ENCODE measurements at regions not wholly inside any gene's neighbourhood (a gene's known extent, or its start where the extent isn't known, plus 50 kb on each side); places are given as distances from the start of the nearest gene placed in this dataset.

- H3K36me3 ChIP-seq (replicated peaks in 1 of 2), result no peaks in the 10 kb centered on the region
- TF ChIP-seq POLR2A (IDR thresholded peaks at IDR 0.05), result no peak
- TF ChIP-seq, protein P1, sequence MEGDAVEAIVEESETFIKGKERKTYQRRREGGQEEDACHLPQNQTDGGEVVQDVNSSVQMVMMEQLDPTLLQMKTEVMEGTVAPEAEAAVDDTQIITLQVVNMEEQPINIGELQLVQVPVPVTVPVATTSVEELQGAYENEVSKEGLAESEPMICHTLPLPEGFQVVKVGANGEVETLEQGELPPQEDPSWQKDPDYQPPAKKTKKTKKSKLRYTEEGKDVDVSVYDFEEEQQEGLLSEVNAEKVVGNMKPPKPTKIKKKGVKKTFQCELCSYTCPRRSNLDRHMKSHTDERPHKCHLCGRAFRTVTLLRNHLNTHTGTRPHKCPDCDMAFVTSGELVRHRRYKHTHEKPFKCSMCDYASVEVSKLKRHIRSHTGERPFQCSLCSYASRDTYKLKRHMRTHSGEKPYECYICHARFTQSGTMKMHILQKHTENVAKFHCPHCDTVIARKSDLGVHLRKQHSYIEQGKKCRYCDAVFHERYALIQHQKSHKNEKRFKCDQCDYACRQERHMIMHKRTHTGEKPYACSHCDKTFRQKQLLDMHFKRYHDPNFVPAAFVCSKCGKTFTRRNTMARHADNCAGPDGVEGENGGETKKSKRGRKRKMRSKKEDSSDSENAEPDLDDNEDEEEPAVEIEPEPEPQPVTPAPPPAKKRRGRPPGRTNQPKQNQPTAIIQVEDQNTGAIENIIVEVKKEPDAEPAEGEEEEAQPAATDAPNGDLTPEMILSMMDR (IDR thresholded peaks at IDR 0.05), result no peak
- no peaks in the 10 kb centered on the region for H3K4me1 ChIP-seq (replicated peaks in 1 of 2)
- no peak overlapping the region for H3K27ac ChIP-seq
- no peak for DNase-seq
- no peaks in the 10 kb centered on the region for H3K9me3 ChIP-seq (replicated peaks in 1 of 3)
- intact Hi-C loops (cut with DNase I), result no loop called here
- no peak overlapping the region for H3K4me3 ChIP-seq
- 51 to 66% (median 56%) methylated on average over 2 of the region's 2 CpGs for WGBS, 4 donors
- no peaks in the 10 kb centered on the region for H3K27me3 ChIP-seq
These were observed 328.0 kb upstream of the POT1 start for GRCh38 chr7:125257617-125258016.

DNA sequence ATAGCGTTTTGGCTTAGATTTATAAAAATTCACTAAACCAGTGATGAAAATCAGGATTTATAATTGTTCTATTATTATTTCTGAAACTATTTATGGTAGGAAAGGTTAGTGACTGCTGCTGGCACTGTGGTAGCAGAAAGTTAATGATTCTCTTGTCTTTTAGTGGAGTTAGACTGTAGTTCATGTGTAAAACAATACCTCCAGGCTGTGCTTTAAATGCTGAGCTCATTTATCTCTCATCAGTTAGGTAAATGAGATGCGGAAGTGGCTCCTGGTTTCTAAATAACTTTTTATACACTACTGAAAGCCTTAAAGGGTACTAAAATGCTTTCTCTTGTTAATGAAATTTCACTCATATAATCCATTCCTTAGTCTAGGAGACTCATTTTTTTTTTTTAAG lies 326.8 kb upstream of the POT1 start:
- no peak for DNase-seq
- no peaks in the 10 kb centered on the region for H3K4me1 ChIP-seq (replicated peaks in 1 of 2)
- 52 to 66% (median 61%) methylated on average over 2 of the region's 2 CpGs for WGBS, 4 donors

DNA sequence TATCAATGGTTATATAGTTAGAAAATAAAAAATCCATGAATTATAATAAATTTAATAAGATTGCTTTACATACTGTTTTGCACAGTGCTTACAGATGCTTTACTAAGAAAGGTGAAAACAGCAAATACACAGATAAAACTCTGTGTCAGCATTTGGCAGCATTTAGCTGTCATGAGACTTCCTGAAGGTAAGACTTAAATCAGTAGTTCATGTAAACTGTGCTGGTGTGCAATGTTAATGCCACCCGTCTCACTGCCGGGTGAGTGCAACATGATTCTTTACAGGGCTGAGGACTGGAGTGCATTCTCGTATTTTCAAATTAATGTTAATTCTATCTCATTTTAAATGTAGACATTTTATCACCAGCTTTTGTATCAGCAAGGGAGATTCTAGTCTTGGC lies 326.2 kb upstream of the POT1 start:
- 57 to 70% (median 63%) methylated on average over 3 of the region's 3 CpGs for WGBS, 4 donors
- intact Hi-C loops (cut with DNase I), result no loop called here
- no peaks in the 10 kb centered on the region for H3K27me3 ChIP-seq
- no peak overlapping the region for H3K4me3 ChIP-seq
- no peaks in the 10 kb centered on the region for H3K9me3 ChIP-seq (replicated peaks in 1 of 3)
- H3K36me3 ChIP-seq (replicated peaks in 1 of 2), result no peaks in the 10 kb centered on the region
- no peaks in the 10 kb centered on the region for H3K4me1 ChIP-seq (replicated peaks in 1 of 2)
- no peak overlapping the region for H3K27ac ChIP-seq
- DNase-seq, result no peak
- TF ChIP-seq POLR2A (IDR thresholded peaks at IDR 0.05), result no peak
- TF ChIP-seq, protein P1 (IDR thresholded peaks at IDR 0.05), result no peak

More for the DNA sequence above, 326.8 kb upstream of the POT1 start:
- no peaks in the 10 kb centered on the region for H3K27me3 ChIP-seq
- no peaks in the 10 kb centered on the region for H3K9me3 ChIP-seq (replicated peaks in 1 of 3)
- intact Hi-C loops (cut with DNase I), result no loop called here
- TF ChIP-seq POLR2A (IDR thresholded peaks at IDR 0.05), result no peak
- TF ChIP-seq, protein P1 (IDR thresholded peaks at IDR 0.05), result no peak
- no peaks in the 10 kb centered on the region for H3K36me3 ChIP-seq (replicated peaks in 1 of 2)
- H3K4me3 ChIP-seq, result no peak overlapping the region
- no peak overlapping the region for H3K27ac ChIP-seq

GRCh38 chr7:125254566-125254965 lies 324.9 kb upstream of the POT1 start:
- no peaks in the 10 kb centered on the region for H3K27me3 ChIP-seq
- no peaks in the 10 kb centered on the region for H3K9me3 ChIP-seq (replicated peaks in 1 of 3)
- no peak for DNase-seq
- H3K4me1 ChIP-seq (replicated peaks in 1 of 2), result no peaks in the 10 kb centered on the region
- WGBS, 4 donors, result 41 to 61% (median 48%) methylated on average over 1 of the region's 1 CpG
- no peak overlapping the region for H3K4me3 ChIP-seq
- intact Hi-C loops (cut with DNase I), result no loop called here
- H3K27ac ChIP-seq, result no peak overlapping the region
- TF ChIP-seq, protein P1 (IDR thresholded peaks at IDR 0.05), result no peak
- no peak for TF ChIP-seq POLR2A (IDR thresholded peaks at IDR 0.05)
- H3K36me3 ChIP-seq (replicated peaks in 1 of 2), result no peaks in the 10 kb centered on the region

All from adrenal gland (tissue), 9 donors.